ENCODE measurements at regions not wholly inside any gene's neighbourhood (a gene's known extent, or its start where the extent isn't known, plus 50 kb on each side); places are given as distances from the start of the nearest gene placed in this dataset.

- TF ChIP-seq TARDBP (IDR thresholded peaks at IDR 0.05) (no peak), SP1 (IDR thresholded peaks at IDR 0.05) (no peak), BHLHE40 (IDR thresholded peaks at IDR 0.05; ENCODE audit: borderline replicate concordance) (no peak), FOXK2 (IDR thresholded peaks at IDR 0.05) (no peak), ARNT (IDR thresholded peaks at IDR 0.05) (no peak), ELF4 (IDR thresholded peaks at IDR 0.05) (no peak)
Measured at GRCh38 chrX:36640232-36640631, 367.9 kb upstream of the FAM47C start.
